Fibroblast of peridontal ligament (primary cell): ENCODE measurements at regions not wholly inside any gene's neighbourhood (a gene's known extent, or its start where the extent isn't known, plus 50 kb on each side); places are given as distances from the start of the nearest gene placed in this dataset.
"Not testable (repeated sequence)": the region's sequence is repeated elsewhere in the genome, so short reads cannot be mapped to it uniquely, and the experiment has no call there.

ENCODE experiments used
- DNase-seq: peaks from one replicate; pipeline ENCODE4 v3.0.0-alpha.2; 2010; ENCODE audit errors: extremely low read depth

DNA sequence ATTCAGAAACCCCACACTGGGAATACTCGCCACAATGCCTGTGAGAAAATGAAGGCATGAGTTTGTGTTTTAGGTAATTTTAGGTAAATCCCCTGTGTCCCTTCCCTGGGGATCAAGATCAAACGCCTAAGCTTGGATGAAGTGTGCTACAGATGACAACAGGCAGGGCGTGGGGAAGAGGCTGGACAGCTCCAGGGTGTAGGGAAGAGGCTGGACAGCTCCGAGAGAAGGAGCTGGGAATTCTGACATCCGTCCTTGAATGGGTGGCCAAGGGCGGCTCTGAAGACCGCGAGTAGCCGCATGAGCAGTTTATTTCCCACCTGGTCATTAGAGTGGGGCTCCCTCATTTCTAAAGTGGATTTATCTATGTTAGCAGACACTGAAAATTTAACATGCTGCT lies 109.7 kb downstream of the RAMP3 start:
- no peak for DNase-seq

DNA sequence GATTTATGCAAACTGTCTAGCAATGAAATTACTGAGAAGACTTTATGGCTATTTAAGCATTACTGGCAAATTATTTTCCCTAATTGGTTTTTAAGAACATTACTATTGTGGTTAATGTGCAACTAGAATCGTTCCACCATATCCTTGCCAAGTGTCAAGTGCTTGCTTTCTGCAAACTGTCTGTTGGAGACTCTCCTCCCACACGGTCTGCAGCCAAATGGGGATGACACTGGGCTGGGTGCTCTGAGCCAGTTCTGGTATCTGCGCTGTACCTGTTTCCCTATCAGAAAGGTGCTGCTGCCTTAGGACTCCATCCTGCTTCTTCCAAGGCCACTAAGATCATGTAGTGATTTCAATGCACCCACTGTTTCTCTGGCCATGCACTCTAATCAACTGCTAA lies 110.4 kb downstream of the RAMP3 start:
- no peak for DNase-seq

DNA sequence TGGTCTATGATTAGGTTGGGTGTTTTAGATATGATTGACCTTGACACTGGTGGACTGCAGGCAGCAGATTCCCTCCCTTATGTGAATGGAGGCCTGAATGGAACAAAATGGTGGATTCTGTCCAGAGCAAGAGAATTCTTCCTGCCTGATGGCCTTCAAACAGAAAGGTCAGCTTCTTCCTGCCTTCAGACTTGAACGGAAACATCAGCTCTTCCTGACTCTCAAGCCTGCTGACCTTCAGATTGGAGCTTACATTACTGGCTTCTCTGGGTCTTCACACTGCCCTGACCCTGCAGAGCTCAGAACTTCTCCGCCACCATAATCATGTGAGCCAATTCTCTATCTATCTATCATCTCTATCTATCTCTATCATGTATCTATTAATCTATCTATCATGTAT lies 111.6 kb downstream of the RAMP3 start:
- DNase-seq = no peak

DNA sequence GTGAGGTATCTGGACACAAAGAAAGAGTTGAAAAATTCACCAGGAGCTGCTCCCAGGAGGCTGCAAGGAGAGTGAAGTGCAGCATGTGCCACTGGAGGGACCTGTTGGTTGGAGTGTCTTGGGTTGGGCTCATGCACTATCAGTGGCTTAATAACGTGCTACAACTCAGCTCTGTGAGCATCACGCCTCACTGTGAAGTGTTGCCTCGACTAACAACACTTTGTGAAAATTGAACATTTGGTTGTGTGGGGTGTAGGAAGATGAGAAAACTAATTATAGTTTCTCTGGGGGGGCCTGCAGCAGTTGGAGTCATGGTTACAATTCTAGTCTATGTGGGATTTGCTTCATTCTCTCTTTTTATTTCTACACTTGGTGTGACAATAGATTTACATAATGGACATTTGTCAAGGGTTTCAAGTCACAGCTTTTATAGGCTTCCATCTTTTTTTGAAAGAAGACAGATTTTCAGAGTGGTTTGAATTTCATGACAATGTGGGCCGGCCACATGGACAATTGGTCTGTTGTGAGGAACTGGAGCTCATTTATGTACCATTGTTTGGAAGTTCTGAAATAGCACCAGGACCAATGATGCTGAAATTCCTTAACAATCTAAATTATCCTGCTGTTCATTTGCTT lies 121.3 kb downstream of the RAMP3 start:
- no peak for DNase-seq

DNA sequence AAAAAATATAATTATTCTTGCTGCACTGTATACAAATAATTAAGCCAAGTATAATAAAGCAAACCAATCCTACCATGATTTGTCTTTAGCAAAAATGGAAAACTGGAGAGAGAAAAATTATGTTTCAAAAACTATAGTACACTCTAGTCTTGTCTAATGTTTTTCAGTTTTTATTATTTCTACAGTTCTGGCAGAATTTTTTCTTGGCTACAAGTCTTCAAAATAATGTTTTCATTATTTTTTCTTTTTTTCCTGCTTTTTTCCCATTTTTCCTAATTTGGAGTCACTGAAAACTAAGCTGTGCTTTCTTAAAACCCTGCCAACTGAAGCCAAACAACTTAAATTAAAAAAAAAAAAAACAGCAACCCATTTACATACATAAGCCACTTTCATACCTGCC lies 132.0 kb downstream of the RAMP3 start:
- DNase-seq = not testable (repeated sequence)

DNA sequence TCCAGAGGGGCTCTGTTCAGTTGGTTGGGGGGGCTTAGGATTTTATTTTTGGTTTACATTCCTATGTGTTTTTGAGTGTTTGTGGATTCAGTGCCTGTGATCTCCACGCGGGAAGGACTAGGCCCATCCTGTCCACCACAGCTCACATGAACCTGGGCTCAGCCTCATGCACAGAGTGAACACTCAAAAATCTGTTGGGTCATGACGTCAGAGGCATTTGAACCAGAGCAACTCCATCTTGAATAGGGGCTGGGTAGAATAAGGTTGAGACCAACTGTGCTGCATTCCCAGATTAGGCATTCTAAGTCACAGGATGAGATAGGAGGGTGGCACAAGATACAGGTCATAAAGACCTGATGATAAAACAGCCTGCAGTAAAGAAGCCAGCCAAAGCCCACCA lies 133.3 kb downstream of the RAMP3 start:
- no peak for DNase-seq

DNA sequence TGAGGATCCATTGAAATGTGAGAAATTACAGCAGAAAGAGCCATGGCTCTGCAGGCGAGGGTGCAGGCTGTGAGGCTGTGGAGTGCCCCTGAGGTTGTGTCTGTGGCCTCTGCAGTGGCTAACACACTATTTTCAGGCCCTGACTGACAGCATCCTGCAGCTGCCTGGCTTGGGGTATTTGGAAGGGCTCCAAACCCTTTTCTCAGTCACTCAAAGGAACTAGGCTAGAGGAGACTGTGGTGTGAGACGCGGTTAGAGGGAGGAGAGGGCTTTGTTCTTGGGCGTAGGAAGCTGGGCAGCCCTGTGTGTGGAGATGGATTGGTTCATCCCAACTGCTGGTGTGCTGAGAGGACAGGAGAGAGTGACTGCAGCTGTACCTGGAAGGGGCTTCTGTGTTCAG lies 134.9 kb downstream of the RAMP3 start:
- no peak for DNase-seq

DNA sequence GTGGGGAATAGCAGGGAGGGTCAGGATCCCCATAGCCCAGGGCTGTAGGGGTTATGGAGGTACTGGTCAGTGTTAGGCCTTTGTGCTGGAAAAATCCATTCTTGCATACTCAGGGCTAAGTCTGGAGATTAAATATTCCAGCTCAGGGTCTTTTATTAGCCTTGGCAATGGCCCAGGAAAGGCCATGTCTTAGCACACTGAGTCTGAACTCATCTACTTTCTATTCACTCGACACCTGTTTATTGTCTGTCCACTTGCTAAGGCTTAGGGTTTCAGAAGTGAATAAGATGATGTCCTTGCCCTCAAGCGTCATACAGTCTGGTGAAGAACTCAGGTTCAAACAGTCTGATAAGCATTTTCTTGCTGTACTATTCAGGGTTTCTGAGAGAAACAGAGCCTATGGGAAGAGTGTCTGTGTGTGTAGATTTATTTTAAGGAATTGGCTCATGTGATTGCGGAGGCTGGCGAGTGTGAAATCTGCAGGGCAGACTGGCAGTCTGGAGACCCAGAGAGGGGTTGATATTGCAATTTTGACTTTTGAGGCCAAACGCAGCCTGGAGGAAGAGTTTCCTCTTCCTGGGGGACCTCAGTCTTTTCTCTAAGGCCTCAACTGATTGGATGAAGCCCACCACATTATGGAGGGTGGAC lies 135.8 kb downstream of the RAMP3 start:
- no peak for DNase-seq

DNA sequence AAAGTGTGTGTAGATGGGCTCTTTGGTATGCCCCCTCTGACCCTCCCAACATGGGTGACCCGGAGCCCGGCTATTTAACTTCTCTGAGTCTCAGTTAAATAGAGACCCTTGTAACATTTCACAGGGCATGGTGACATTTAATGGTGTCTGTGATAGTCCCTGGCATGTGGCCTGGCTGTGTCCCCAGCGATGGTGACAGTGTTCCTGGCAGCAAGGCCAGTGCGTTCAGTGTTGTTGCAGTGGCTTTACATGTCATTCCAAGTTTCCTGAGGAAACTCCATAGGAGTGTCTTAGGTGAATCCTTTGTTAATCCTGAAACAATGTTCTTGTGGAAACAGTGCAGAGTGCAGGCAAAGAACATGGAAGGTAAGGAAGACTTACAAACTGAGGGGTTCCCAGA lies 137.0 kb downstream of the RAMP3 start:
- no peak for DNase-seq

DNA sequence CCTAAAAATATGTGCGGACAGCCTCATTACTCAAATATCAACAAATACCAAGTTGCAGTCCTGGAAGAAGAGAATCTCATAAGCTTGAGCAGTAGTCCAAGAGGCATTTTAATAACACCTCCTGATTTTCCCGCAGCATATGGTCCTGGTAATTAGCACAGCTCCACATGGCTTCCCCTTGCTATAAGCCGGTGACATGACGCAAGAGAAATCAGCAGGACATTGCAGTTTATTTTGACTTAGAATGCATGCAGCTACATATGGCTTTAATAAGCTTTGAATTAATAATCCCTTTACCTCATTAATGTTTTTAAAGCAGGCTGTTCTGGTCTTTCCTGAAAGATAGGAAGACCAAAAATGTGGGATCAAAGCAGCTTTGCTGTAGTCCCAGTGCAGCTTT lies 137.6 kb downstream of the RAMP3 start:
- no peak for DNase-seq

DNA sequence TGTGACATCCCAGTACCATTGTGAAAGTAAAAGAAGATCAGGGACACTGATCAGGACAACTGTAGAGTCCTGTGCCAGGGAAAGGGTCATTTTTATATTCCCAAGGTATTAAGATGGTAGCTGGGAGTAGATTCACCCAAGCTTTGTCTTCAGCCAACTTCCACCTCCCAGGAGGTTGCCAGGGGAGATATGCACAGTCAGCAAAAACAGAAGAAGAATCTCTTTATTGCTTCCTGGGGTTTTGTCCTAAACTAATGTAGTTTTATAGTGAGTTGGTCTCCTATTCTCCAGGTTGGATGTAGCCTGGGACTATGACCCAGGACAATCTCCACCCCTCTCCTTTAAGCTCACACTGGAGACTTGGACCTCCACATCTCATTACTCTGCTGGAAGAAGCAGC lies 139.2 kb downstream of the RAMP3 start:
- DNase-seq = no peak

DNA sequence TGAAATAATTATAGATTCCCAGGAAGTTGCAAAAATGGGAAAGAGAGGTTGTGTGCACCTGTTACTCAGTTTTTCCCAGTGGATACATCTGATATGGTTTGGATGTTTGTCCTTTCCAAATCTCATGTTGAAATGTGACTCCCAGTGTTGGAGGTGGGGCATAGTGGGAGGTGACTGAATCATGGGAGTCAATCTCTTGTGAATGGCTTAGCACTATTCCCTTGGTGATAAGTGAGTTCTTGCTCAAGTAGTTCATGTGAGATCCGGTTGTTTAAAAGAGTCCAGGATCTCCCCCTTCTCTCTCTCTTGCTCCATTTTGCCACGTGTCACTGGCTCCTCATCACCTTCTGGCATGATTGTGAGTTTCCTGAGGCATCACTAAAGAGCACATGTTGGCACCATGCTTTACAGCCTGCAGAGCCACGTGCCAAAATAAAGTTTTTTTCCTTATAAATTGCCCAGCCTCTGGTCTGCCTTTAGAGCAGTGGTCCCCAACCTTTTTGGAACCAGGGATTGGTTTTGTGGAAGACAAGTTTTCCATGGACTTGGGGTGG lies 149.2 kb downstream of the RAMP3 start:
- DNase-seq = no peak

DNA sequence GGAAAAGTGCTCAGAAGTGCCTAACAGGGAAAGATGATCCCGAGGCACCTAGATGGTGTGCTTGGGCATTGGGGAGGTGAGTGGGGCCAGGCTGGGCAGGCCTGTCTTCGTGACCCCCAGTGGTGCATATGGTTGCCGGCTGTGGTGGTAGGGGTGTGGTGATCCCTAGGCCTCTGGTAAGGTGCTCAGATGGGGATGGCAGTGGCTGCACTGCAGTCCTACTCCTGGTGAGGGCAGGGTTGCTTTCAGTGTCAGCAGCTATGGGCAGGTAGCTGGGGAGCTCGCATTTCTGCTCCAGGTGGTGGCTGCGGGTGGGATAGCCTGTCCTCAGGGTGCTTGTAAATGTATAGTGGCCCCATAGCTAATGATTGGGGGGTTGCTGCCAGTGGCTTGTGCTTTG lies 154.0 kb downstream of the RAMP3 start:
- DNase-seq = no peak

DNA sequence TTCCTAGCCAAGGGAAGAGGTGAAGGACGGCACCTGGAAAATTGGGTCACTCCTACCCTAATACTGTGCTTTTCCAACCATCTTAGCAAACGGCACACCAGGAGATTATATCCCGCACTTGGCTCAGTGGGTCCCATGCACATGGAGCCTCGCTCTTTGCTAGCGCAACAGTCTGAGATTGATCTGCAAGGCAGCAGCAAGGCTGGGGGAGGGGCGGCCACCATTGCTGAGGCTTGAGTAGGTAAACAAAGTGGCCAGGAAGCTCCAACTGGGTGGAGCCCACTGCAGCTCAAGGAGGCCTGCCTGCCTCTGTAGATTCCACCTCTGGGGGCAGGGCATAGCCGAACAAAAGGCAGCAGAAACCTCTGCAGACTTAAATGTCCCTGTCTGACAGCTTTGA lies 157.9 kb downstream of the RAMP3 start:
- not testable (repeated sequence) for DNase-seq

DNA sequence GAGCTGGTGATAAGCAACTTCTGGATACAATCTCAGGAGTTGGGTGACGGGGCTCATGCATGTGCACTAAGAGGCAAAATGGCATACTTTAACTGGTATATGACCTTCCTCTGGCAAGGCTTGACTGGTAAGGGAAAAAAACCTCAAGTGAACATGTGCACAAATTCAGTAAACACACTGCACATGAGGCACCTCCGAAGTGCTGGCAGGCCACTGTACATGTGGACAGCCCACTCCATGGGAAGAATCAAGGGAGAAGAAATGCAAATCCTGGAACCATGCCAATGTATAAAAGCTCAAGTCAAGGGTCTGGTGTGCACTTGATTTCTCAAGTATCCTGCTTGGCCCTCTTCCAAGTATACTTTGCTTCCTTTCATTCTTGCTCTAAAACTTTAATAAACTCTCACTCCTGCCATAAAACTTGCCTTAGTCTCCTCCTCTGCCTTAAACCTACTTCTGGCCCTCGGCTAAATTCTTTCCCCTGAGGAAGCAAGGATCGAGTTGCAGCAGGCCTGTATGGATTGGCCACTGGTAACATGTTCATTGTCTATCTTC lies 167.2 kb downstream of the RAMP3 start:
- DNase-seq = no peak

DNA sequence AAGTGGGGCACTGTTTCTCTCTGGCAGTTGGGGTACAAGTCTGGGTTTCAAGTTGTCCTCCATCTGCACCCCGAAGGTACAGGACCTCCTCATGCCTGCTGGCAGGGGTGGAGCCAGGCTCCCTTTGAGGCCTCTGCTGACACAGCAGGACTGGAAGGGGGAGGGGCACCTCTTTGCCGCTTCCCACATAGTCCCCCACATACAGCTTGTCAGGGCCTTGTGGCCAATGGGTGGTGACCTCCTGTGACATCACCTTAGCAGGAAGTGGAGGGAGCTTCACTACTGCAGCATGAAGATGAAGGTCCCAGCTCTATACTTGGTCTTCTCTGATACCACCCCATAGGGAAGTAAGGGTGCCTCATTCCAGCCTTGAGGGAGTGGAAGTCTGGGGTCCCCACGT lies 167.8 kb downstream of the RAMP3 start:
- DNase-seq = no peak

DNA sequence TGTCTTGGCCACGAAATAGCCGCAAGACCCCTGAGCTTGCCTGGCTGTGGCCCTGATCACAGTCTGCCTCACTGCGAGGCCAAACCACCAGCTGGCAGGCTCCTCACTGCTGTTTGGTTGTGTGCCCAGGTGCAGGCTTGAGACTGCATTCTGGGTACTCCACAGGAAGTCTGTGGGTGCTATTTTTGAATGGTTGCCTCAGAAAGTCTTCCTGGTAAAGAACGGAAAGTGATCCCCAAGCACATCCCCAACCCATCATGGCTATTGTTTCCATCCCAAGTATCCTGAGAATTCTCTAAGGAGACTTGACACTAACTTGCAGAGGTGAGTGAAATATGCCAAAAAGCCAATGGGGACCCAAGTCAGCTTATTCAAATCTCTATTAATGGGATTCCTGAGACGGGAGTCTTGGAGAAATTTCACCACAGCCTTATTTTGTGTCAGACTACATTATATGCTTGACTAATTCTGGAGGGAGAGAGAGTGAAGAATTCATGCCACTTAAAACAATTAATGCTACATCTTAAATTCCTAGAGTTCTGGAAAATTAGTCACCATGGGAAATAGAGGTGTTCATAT lies 170.9 kb downstream of the RAMP3 start:
- DNase-seq = no peak

DNA sequence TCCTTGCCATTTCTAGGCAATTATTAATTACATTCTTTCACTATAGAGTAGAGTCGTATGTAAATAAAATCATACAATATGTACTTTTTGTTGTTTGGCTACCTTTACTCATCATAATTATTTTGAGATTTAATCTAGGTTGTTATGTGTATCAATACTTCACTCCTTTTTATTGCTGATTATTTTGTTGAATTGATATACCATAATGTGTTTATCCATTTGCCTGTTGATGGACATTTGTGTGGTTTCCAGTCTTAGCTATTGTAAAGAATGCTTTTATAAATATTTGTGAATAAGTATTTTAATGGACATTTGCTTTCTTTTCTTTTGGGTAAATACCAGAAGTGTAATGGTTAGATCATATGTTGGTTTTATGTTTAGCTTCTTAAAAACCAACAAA lies 174.0 kb downstream of the RAMP3 start:
- DNase-seq = no peak

DNA sequence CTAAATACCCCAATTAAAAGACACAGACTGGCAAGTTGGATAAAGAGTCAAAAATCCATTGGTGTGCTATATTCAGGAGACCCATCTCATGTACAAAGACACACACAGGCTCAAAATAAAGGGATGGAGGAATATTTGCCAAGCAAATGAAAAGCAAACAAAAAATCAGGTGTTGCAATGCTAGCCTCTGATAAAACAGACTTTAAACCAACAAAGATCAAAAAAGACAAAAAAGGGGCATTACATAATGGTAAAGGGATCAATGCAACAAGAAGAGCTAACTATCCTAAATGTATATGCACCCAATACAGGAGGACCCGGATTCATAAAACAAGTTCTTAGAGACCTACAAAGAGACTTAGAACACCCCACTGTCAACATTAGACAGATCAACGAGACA lies 177.4 kb downstream of the RAMP3 start:
- DNase-seq = not testable (repeated sequence)

DNA sequence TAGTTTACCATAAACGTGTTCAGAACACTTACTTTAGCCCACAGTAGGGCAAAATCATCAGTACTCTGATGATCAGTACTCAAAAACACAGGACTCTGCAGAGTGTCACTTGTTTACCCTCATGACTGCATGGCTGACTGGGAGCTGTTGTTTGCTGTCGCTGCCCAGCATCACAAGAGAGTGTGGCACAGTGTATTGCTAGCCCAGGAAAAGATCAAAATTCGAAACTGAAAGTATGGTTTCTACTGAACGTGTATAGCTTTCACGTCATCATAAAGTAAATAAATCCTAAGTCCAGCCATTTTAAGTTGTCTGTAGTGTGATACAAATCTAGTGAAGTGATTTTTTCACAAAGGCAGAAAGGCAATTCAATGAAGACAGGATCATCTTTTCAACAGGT lies 184.6 kb downstream of the RAMP3 start:
- DNase-seq = peak; percentile 1

DNA sequence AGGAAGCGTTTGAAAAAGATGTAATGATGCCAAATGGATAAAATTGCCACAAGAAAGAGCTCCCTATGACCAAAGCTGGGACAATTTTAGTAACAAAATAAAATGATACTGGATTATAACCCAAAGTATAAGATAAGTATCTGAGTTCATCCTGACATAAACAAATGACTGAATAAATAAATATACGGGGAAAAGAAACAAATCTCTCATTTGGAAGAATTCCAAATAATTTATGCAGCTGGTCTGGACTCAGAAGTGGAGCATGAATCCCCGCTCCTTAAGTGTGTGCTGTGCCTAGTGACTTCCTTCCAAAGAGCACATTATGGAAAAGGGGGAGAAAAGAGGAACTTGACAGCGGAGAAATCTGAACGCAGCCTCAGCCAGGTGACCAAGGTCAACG lies 186.2 kb downstream of the RAMP3 start:
- no peak for DNase-seq

DNA sequence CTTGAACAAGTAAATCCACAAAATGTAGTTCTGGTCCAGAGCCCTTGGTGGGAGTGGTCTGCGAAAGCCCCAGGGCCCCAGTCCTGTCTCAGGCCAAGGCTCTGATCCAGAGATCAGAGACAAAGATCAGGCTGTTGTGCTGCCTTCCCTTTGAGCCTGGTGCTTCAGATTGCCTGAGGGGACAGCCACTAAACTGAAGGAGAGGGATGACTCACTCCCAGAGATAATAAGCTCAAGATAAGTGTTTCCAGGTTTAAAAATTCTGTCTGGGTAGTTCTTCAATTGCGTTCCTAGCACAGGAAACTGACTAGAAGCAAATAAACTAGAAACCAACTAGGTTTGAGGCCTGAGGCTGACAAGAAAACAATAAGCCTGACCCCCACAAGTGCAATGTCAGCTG lies 190.2 kb downstream of the RAMP3 start:
- DNase-seq = peak; percentile 7

DNA sequence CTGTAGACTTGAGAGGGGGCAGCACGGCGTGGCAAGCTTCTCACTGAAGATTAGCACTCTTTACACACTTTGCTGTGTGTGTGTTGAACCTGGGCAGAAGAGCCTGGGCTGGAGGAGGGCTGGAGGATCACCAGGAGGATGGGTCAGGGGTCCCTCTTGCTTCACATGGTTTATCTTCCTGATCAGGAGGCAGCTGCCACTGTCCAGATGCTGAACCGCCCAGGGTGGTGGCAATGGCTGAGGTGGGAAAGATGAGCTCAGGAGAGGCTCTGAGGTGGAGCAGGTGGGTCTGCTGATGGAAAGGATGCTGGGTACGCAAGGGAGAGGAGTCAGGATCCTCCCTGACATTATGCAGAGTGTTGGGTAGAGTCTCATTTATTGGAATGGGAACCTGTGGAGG lies 191.5 kb downstream of the RAMP3 start:
- DNase-seq = no peak
